ENCODE measurements at regions not wholly inside any gene's neighbourhood (a gene's known extent, or its start where the extent isn't known, plus 50 kb on each side); places are given as distances from the start of the nearest gene placed in this dataset.

DNA sequence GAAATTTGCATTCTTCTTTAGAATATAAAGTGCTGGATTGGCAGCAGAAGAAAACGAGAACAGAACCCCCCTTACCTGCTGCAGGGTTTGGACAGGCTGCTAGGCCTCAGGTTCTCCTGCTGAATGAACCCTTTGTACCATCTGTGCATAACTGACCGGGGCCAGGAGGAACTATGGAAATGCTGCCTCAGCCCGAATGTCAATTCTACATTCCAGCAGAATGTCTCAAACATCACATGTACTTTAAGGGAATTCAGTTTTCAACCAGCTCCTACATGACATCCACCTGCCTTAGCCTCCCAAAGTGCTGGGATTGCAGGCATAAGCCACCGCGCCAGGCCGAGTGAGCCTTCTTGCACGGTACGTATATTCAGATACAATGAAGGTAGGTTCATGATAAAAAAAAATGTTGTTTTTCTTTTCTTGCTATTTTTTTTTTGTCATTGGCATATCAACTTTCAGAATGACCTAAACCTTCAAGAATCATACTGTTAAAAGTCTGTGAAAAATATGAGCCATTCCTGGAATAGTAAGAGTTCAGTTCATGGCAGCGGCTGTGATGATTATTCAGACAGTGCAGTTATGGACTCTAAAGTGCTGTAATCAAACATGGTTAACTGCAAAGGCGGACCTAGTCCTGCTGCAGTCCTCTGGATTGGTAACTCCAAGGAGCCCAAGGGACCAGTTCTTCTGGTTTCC lies 84.4 kb upstream of the TNS3 start:
- DNase-seq (ENCODE audit: extremely low read depth, low read depth): no peak

DNA sequence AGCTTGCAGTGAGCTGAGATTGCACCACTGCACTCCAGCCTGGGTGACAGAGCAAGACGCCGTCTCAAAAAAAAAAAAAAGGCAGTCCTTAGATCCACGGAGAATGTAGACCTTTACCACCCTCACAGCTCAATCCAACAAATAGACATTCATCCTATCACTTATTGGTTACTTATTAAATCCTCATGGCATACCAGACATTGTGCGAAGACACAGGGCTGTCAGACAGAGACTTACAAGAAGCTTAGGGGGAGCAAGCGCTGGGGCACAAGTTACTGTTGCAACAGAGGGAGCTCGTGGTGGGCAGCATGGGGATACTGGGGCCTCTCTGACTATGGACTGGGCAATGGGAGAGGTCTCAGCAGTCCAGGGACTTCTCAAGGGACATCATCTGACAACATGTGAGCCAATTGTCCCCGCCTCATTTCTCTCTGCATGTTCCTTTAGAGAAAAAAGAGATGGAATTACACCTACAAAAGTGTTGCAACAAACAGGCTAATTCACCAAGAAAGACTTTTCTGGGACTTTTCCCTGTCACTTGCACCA lies 82.8 kb upstream of the TNS3 start:
- DNase-seq (ENCODE audit: extremely low read depth, low read depth): no peak

DNA sequence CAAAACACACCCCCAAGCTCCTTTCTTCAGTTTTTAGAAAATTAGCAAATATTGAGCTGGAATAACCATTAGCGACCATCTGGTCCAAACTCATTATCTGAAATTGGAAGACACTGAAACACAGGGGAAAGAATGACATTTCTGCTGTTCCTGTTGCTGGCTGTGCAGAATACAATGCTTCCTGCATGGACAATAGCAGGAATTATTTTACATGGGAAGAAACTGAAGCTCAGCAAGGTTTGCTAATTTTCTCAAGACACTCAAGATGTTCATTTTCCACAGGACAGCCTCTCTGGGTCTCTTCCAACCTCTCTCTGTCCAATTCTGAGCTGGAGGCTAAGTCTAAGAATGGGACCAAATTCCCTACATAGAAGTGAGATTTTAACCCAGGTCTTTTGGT lies 81.9 kb upstream of the TNS3 start:
- no peak for DNase-seq (ENCODE audit: extremely low read depth, low read depth)

DNA sequence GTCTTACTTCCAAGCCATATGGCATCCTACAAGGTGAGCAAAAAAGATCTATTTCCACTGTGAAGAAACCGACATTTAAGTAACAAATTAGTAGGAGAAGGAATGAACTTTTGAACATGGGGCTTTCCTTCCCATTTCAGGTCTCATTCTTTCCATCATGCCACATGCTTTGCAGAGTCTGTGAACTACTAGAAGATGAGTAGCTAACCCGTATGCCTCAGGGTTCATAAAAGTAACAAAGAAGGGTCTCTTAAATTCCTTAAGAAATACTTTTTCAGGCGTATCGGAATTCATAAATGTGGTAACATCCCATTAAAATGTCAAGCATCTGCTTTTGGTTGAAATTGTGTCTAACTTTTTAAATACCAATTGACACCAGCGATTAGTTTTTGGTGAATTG lies 81.3 kb upstream of the TNS3 start:
- DNase-seq (ENCODE audit: extremely low read depth, low read depth): no peak

DNA sequence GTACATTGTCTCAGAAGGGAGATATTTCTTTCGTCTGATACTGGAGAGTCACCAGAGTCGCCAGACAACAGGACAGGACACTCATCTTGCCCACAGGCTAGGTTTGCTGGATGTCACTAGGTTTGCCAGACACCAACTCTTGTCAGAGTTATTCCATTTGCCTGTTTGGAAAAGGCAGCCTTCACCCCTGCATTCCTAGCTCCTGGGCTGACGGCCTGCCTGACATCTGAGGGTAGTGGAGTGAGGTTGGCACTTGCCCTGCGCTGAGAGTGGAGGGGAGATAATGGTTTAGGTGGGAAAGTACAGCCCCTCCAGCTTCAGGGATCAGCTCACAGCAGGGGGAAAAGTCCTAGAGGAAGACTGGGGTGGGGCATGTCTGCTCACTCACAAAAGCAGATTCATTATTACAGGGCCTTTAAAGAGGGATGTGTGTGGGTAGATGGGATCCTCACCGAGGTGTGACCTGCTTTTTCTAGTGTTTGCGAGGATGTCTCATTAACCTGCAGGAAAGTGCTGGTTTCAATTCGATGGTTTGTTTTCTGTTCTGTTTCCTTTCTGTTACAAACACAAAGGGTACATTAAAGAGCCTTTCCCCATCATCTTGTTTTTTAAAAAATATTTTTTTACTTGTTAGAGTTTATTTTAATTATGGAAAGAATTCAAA lies 79.3 kb upstream of the TNS3 start:
- DNase-seq (ENCODE audit: extremely low read depth, low read depth): no peak

DNA sequence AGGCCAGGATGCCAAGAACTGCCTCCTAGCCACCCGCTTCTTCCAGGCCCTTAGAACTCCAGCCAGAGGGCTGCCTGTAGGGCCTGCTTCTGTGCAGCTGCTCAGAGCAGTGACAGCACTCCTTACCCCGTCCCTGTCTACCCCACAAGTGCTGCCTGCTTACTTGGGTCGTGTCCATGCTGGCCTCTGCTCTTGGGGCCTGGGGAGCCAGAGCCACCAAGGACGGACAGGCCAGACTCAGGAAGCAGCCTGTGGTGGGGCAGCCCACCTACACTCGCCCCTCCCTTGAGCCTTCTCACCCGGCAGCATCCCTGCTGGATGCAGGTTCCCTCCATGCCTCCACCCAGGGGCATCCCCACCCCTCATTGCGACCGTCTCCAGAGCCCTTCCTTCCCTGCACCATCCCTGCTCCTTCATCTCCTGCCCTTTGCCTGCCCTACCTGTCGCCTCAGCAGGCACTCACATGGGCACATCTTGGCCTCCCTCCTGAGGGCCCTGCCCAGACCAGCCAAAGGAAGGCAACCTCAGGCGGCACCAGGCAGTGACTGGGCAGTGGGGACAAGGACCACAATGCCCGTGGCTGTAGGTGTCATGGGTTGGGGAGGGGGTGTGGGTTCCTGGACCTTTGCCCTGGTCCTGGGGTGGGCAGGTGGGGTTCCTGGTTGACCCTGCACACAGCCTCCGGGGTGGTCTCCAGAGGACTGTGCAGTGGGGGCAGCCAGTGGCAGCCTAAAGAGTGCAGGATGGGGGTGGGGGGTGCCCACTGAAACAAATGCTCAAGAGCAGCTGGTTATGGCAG lies 78.0 kb upstream of the TNS3 start:
- no peak for DNase-seq (ENCODE audit: extremely low read depth, low read depth)

DNA sequence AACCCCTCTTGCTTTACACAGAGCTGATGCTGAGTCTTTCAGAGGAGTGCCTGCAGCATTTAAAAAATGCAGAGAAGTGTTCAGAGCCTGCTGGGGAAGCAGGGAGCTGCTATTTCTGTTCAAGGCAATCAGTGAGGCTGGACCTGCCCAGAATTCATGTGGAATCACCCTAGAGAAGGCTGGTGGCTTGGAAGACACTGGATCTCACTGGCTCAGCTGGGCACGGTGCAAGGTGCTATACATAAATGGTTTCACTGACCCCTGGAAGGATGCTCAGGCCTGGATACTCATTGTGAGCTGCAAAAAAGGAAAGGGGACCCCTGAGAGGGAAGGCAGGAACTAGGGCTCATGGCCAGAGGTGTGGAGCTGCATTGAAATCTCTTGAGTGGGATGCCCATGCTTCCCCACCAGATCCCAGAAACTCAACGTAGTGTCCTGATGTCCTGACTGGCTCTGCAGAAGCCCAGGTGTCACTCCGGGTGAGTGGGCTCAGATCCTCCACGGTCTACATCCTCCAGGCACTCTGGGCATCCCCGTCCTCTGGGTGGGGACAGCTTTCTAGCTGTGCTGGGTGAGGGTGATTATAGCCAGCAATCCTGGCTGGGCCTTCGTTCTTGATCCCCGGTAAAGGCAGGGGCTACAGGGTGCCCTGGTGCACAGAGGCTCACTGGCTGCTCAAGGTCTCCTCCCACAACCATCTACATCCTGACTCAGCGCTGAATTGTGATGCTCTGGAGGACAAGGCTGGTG lies 77.2 kb upstream of the TNS3 start:
- DNase-seq (ENCODE audit: extremely low read depth, low read depth): no peak

DNA sequence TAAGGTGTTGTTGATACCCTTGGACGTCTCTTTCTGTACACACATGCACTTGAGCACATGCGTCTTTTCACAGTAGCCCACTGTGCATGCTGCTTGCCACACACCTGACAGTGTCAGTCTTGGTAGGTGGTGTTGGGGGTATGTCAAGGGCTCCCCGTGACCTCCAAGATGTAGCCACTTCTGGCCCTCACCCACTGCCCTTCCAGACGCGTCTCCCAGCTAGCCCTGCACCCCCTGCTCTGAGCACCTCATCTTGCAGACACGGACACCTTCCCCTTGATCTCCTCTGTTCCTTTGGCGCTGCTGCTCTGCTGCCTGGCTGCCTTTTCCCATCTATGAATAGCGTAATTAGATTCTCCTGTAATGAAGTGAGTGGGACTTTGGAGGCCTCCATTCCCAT lies 75.2 kb upstream of the TNS3 start:
- DNase-seq (ENCODE audit: extremely low read depth, low read depth): no peak

DNA sequence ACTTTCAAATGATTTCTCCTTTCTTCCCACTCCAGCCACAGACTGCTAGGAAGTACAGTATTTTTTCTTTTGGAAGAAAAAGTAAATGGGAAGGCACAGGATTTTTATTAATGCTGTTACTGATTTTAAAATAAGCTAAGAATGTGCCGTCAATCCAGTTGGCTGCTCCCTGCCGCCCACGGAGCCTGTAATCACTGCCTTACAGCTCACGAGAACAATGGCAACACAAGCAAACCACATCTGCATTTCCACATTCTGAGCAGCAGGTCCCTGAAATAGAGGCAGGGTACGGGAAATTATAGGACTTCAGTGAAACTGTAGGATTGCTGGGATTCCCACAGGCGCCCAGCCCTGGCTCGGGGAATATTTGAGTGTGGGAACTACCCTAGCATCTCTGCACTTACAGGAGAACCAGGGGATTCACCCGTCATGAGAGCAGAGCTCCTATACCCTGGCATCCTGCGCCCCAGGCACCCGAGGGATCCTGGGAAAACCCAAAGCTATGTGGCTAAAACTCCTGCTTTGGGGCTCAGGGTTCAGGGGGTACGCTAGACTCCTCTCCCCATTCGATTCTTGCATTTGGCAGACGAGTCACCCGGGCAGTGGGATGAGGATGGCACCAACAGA lies 72.9 kb upstream of the TNS3 start:
- no peak for DNase-seq (ENCODE audit: extremely low read depth, low read depth)

DNA sequence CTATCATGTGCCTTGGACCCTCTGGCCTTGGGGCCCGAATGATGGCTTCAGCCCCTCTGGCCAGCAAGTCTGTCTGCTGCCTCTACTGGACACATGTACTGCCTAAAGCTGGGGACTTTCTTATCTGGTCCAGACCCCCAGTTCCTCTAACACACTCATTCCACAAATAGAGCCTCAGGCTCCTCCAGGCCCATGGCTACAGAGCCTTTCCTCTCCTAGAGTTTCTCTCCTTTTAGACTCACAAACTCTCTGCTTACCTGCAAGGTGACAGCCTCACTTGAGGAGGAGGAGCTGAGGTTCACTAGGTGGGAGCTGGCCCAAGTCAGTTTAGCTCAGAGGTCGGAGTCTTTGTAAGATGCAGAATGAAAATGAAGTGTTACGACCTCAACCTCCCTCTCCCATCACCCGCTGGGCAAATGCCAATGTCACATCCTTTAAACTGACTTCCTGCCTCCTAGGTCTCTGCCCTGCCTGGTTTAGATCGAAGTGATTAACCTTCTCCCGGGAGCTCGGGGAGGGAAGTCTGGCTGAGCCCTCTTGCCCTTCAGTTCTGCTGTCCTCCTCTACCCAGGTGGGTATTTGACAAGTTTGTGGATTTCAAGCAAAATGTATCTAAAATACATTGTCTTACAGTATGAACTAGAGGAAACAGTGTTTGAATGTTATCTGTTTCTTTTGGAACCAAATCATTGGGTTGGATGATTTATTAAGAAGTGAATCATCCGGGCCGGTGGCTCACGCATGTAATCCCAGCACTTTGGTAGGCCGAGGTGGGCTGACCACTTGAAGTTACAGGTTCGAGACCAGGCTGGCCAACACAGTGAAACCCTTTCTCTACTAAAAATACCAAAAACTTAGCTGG lies 71.9 kb upstream of the TNS3 start:
- no peak for DNase-seq (ENCODE audit: extremely low read depth, low read depth)

DNA sequence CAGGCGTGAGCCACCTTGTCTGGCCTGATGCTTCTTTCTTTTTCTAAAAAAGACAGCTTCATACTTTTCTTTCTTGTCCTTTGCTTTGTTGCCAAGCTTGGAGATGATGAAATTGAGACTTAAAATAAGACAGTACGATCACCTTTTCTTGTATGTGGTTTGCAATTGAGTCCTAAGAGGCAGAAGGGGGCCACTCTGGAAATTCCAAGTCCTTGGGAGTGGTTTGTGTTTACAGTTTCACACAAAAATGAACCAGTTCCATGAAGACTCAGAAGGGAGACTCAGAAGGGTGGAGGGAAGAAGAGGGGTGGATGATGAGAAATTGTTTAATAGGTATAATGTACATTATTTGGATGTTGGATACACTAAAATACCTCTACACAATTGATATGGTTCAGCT lies 70.7 kb upstream of the TNS3 start:
- DNase-seq (ENCODE audit: extremely low read depth, low read depth): no peak

DNA sequence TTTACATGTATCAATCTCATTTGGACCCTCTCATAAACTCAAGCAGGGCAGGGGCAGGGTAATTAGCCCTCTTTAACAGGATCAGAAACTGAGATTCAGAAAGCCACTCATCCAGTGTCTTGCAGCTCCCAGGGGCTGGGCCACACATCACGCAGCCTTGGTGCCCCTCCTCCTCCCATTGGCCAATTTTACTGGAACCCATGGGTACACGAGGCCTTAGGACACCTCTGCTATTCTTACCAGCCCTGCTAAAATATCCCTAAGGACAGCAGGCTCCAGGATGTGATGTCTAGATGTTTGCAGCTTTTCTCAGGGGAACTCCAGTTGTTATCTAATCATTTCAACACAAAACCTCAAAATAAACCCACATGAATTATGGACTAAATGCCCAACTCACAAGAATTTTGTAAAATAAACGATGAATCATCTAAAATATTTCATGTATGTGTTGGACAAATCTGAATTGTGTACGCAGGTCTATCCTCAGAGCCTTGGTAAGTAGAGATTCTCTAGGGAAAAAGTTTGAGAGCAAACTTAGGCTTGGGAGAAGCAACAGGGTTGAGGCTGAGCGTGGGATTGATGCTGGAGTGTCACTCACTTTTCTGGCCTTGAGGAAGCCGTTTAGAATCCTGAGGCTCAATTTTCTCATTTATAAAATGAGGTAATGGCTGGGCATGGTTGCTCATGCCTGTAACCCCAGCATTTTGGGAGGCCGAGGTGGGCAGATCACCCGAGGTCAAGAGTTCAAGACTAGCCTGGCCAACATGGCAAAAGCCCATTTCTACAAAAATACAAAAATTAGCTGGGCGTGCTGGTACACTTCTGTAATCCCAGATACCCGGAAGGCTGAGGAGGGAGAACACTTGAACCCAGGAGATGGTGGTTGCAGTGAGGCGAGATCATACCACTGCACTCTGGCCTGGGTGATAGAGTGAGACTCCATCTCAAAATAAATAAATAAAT lies 69.7 kb upstream of the TNS3 start:
- DNase-seq (ENCODE audit: extremely low read depth, low read depth): peak; percentile 87

DNA sequence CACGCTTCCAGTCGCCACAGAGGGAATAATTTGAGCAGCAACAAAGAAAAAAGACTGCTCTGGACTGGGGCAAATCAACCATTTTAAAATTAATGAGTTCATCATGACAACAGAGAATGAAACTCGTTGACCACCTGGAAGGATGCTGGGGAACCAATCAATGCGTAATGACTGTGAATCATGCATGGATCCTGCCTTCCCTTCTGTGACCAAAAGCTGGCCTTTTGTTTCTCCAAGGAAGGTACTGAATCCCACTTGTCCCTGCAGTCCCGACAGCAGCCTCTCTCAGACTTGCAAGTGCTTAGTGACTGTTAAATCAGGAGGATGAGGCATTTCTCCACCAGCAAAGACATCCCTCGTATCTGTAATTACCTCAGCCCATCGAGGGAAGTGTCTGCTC lies 68.0 kb upstream of the TNS3 start:
- no peak for DNase-seq (ENCODE audit: extremely low read depth, low read depth)

DNA sequence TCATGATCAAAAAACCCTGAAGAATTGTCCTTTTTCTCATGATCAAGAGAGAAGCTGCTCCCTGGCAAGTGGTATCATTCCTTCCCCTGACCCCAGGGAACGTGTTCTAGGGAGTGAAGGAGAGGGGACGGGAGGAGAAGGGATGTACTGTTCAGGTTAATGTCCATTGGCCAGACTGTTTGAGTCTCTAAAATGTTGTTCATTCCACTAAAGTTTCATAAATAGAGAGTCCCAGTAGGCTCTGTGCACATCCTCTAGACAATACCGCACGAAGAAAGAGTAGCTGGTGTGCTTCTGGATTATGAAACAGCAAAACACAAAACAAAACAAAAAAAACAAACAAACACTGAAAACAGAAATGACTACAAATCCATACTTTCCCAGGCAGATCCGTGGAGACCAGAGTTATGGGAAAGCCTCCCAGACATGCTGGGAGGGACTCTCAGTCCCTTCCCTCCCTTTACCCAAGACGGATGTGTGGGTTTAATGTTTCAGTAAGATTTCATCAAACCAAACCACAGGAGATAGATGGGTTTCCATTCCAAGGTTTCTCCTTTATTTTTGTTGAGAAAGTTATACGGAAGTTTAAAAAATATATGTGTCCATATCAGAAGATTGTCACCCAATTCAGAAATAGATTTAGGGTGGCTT lies 66.5 kb upstream of the TNS3 start:
- no peak for DNase-seq (ENCODE audit: extremely low read depth, low read depth)

DNA sequence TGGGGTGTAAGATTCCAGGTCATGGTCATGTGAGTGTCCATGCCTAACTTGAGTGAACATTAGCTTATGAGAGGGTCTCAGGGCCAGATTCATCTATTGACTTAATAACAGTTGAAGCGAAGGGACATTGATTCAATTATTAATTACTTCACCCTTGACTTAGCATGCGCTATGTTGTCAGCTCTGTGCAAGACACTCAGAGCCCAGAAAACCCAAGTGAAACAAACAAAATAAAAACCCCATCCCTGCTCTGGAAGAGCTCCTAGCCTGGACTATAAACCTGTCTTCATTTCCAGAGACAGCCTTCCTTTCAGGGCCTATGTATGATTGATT lies 66.0 kb upstream of the TNS3 start:
- DNase-seq (ENCODE audit: extremely low read depth, low read depth): no peak

DNA sequence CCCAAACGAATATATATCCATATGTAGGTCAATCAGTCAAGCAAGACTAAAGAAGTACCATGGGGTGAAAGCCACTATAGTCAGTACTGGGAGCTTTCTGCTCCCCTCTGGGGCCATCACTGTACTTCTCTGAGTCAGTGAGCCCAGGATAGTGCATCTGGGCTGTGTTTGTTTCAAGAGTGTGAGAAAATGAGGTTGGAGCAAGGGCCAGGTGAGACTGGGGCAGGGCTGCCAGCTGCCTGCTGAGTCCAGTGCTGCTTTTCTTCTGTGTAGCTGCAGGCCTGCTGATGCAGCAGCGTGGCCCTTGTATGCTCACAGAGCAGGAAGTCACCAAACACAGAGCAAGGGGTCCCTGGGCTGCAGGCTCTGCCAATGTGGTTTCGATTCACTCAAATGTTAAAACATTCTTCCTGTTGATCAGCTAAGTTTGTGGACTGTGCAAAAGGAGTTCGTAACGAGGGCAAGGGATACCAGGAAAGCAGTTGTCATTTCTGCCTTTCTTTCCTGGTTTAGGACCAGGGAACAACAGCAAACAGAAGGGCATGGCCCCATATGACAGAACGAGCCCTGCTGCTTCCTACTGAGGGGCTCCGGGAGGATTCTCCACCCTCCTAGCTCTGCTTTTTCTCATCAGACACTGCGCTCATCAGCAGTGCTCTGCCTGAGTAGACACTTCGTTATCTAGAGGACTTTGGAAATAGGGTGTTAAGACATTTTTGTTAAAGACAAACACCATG lies 65.4 kb upstream of the TNS3 start:
- DNase-seq (ENCODE audit: extremely low read depth, low read depth): no peak

DNA sequence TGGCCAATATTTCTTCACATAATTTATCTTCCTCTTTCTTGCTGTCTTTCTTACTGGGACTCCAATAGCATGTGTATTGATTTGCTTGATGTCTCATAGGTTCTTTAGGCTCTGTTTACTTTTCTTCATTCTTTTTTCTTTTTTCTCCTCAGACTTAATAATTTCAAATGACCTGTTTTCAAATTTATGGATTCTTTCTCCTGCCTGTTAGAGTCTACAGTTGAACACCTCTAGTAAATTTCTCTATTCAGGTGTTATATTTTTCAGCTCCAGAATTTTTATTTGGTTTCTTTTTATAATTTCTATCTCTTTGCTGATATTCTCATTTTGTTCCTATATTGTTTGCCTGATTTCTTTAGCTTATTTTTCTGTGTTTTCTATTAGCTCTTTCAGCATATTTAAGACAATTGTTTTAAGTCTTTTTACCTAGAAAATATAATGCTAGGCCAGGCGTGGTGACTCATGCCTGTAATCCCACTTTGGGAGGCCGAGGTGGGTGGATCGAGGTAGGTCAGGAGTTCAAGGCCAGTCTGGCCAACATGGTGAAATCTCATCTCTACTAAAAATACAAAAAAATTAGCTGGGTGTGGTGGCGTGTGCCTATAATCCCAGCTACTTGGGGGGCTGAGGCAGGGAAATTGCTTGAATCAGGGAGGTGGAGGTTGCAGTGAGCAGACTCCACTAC lies 61.9 kb upstream of the TNS3 start:
- DNase-seq (ENCODE audit: extremely low read depth, low read depth): no peak
